Left colon (tissue), 2 donors: ENCODE measurements at regions not wholly inside any gene's neighbourhood (a gene's known extent, or its start where the extent isn't known, plus 50 kb on each side); places are given as distances from the start of the nearest gene placed in this dataset.

Experiments
- ATAC-seq: fragments of 200-7000 bp; cut with Tn5 transposase; one replicate; pipeline ENCODE4 v1.9.1; 2020; ENCODE audit warnings: mild to moderate bottlenecking, moderate library complexity
- DNase-seq, 2 donors: peaks; one replicate each; pipeline ENCODE4 v3.0.0-alpha.2; 2020
- intact Hi-C, 2 donors: fragments of 100-400 bp; cut with DNase I in 1 of 2; cut with micrococcal nuclease in 1 of 2; formaldehyde crosslinking; loops; one replicate each; pipeline versions ENCODE4 v1.11.2 to v1.14.0; 2022; cut with DNase I, micrococcal nuclease
- donor health status: DM: no; HTN: no; CAD: no.
- donor health status: DM: yes; HTN: yes; CAD: no.

DNA sequence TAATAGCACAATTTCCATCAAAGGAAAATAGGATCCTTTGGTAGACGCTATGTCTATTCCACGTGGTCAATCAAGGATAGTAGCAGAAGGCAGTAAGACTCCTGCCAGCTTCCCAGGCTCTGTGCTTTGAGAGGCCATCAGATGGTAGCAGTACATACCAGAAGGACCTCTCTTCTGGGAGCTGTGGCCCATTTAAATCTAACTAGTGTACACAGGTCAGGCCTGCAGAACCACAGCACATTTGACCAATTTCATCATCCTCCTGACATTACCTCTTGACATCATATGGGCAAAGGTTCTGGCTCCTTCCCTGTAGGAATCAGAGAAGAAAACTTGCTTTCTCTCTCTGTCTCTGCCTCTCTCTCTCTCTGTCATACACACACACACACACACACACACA, 229.6 kb upstream of the HTR2A start:
- ATAC-seq, result no peak
- DNase-seq, result no peak
- intact Hi-C loops, result no loop called here

DNA sequence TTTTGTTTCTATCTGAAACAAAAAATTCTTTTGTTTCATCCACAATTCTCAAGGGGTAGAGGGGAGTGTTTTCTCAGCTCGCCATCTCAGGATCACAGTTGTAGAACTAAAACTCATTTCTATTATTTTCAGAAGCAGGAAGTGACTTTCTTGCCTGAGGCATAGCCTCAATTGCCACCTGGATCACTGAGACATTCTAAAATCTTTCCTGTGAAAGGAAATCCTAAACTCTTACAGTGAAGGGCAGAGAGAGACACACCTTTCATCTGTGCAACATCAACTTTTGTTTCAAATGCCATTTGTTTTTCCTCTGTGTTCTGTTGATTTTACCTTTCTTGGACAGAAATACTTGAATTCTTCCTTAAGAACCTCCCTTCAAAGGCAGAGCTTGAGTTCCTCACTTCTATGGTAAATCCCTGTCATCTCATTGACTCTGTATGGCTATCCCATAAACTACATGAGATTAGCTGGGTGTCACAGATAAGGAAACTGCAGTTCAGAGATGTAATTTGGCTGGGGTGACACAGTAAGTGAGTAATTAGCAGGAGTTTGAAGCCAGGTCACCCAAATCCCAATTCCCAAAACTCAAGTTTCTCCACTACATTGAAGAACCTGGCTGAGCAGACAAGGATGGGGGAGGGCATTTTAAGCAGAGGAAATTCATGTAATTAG, 224.4 kb upstream of the HTR2A start:
- intact Hi-C loops, result no loop called here

DNA sequence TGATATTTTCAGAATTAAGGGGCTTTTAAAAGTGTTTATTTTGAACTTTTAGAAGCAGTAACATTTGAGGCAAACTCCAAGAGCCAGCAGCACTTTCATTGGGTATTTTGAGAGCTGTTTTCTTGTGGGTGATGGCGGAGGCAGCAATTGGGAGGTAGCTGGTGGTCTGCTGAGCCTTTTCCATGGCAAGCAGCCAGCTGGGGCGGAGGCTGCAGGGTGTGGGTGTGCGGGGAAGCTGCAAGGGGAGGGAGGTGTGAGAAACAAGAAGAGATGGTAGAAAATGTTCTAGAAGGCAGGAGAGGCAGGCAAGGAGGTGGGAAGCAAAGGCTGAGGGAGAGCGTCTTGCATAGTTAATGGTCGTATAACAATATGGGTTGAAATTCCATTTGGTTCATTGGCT, 223.4 kb upstream of the HTR2A start:
- no peak for DNase-seq
- intact Hi-C loops, result no loop called here
- ATAC-seq, result no peak

More for the DNA sequence above, 224.4 kb upstream of the HTR2A start:
- ATAC-seq, result no peak
- DNase-seq, result no peak

DNA sequence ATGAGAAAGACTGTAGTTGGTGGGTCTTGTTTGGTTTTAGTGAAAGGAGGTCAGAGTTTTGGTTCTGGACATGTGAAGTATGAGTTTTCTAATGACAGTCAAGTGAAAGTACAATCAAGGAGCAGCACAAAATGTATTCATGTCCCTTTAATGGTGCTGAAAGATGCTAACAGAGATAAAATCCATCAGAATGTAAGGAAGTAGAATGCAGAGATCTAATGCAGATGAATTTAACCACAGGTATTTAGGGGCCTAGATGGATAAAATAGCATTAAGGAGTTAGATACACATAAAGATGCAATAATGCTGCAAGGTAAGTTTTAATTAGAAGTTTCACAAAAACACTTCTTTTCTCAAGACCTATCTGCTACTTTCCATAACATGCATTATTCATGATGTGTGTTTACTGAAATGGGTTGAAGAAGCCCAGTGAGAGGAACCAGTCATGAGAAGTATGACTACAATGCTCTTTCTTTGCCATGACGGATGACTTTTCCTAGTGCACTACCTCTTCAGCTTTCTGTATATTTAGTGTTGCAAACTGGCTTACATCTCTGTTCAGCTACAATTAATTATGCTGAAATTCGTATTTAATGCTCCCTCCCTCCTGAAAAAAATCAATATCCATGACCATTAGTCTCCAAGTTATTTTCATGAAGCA, 222.9 kb upstream of the HTR2A start:
- intact Hi-C loops, result no loop called here
- DNase-seq (no peak), ATAC-seq (no peak)

DNA sequence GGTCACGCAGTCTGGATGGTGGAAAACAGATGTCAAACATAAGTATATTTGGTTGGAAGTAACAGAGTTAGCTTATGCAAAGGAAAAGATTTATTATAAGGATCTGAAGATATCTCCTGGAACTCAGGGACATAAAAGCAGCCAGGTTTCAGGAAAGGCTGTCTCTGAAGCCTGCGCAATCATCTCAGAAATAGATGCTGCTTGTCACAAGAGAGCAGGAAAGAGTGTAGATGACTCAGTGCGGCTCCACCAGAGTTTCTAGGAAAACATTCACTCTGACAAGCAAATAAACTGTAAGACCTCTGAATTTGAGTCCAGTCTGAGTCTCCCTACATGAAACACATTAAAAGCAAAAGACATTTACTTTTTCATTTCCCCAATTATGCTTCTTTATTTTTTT, 220.4 kb upstream of the HTR2A start:
- ATAC-seq (no peak), DNase-seq (no peak)
- intact Hi-C loops, result no loop called here

DNA sequence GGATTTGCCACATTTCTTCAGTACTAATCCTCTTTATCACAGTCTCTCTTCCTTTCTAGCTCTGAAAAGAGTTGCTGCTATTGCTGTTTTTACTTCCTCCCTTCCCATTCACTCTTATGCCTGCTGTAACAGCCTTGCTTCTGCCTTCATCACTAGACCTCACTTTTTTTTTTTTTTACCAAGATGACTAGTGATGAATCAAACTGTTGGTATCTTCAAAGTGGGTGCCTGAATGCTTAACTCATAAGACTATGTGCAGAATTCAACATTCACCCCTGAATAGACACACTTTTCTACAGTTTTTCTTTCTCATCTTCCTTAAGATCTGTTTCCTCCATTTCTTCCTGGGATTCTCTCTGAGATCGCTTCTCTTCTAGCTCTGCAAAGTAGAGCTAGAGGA, 217.2 kb upstream of the HTR2A start:
- intact Hi-C loops, result no loop called here
- ATAC-seq, result no peak
- DNase-seq, result no peak

DNA sequence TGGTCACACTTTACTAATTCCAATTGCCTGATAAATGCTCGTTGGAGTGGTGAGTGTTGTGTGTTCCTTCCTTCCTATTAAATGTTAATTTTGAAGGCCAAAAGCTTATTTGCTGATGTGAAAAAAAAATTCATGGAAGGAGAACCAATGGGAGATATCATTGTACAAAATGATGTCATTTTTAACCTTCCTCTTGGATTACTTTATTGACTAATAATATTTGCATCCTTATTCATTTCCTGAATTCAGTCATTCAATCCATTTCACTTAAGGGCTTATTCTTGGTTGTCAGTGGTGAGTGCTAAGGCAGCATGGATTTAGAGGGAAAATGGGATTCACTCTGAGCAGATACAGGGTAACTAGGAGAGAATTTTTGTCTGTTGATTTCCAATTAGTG, 216.0 kb upstream of the HTR2A start:
- ATAC-seq (no peak), DNase-seq (no peak)
- intact Hi-C loops, result no loop called here

DNA sequence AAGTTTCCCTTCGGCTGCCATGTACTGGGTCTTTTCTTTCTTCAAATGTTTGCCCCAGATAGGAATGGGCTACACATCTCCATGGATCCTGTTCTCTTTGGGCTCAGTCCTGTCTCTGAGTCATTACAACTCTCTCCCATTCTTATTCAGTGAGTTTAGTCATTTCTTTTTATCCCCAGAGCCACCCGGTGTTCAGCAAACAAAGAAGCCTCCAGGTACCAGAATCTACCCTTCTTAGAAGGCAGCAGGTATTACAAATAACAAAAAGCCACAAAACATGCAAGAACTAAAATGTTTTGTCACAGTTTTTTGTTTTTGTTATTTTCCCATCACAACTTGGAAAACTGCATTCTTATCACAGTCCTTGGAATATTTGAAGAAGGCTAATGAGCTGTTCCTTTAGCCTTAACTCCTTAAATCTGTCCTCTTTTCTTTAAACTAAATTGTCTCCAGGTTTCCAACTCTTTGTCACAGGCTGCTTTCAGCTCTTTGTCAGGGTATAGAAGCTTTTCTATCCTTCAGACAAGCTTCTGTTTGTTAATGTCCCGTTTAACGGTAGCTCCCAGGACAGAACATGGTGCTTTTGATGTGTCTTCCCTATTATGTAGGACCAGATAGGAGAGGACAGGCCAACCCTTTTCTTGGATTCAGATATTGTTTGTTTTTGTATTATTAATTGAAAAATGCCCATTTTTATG, 215.5 kb upstream of the HTR2A start:
- intact Hi-C loops, result no loop called here
- no peak for DNase-seq
- no peak for ATAC-seq

DNA sequence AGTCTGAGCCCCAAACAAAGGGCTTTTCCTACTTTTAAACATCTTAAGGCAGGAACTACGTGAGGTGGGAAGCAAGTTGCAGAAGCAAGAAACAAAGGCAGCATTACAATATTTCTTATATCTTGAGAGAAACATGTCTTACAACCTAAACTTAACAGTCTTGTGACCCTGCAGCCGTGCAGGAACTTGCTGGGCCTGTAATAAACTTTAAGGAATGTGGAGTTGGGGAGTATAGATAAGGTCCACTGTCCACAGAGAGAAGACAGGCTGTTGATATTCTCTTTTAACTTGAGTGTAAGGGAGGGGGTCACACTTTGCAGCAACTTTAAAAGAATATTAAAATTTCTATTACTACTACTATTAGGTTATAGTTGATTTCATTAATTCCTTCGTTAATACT, 214.6 kb upstream of the HTR2A start:
- no peak for DNase-seq
- no peak for ATAC-seq
- intact Hi-C loops, result no loop called here

DNA sequence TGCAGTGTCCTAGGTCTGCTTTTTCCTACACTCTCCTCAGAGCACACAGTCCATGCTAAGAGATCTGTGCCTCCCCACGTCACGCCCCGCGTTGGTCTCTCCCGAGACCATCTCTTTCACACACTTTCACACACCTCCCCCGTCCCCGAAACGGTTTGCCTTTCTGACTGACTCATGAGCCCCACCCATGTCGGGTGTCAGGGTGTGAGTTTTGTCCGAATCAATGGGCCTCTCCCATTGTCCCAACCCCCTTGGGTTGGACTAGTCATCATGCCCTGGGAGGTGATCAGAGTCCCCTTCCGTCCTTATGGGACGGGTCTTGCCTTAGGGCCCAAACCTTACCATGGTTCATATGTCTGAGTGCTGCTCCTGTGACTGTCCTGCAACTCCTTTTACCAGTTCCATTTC, 214.0 kb upstream of the HTR2A start:
- no peak for ATAC-seq
- no peak for DNase-seq

DNA sequence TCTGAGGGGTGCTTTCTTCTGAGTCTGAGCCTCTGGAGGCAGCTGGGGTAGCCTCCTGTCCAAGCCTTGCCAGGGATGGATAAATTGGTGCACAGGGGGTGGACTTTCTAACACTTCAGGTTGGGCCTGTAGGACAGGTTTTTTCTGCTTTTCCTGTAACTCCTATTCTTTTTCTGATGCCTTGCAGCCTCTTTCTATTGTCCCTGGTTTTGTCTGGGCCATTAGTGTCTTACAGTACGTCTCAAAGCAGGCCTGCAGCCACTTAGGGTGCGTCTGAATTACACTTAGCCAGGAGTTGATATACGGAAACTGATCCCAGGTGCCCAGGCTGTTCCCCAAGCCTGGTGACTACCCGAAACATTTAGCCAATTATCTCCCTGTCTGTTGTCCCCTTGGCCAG, 213.3 kb upstream of the HTR2A start:
- intact Hi-C loops, result no loop called here
- ATAC-seq (no peak), DNase-seq (no peak)

More for the DNA sequence above, 214.0 kb upstream of the HTR2A start:
- intact Hi-C loops, result no loop called here

DNA sequence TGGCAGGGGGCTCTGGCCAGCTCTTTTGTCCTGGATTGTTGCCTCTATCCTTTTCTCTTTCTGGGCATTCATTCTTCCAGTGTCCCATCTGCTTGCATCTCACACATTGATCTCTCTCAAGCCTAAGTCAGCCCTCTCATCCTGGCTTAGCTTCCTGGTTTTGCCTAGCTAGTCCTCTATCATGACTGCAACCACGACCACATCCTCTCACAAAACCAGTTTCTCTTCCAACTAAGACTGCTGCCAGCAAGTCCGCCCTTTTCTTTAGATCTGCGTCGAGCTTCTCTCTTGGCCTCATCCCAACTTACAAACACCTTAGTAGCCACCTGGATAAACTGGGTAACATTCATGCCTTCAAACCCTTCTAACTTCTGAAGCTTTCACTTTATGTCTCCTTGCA, 212.2 kb upstream of the HTR2A start:
- intact Hi-C loops, result no loop called here
- DNase-seq, result no peak
- ATAC-seq, result no peak

DNA sequence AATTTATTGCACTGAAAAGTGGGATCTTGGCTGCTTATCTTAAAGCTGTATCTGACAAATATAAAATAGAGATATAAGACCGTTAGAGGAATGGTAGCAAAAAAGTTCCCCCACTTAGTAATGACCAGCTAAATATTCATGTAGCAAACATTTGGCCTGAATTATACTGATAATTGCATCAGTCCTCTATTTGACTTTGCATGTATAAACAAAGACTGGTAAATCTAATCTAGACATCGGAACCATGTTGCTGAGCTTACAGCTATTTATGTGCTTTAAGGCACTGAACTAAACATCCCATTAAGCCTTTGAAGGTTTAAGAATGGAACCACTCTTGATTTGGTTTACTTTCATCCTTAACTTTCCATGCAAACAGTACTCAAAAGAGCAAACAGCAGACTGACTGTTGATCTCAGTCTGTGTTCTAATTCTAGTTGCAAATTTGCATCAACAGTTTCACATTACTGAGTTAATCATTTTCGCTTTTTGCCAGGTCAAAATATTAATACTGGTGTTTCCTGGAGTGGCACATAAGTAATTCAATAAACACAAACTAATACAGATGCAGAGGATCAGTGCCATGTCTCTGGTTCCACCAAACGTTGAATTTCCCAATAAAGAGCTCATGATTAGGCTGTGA, 203.5 kb upstream of the HTR2A start:
- no peak for ATAC-seq
- DNase-seq, result no peak
- intact Hi-C loops, result no loop called here

DNA sequence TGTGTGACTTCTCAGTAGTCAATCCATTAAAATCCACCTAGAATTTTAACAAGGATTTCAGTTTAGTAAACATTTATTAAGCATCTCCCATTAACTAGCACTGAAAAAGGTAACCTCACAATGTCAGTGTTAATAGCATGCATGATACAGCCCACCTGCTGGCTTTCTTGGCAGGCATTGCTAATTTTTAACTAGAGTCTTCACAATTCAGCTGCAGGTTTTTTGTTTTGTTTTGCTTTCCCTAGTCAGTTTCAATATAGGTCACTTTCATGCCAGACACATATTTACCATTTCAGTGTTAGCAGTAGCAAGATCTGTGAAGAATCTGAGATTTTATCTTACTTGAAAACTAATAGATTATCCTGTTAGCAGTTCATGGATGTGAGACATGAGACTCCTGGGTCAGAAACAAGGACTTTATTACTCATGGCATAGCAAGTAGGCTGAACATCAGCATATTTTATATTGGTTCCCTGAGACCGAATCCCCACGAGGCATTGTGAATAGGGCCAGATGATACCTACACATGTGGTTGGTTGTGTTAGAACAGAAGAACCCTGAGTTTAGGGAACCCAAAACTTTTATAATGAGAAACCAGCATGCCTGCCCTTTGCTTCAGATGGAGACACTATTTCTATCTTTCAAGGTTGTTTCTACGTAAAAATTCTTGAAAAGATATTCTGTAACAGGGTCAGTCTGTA, 198.0 kb upstream of the HTR2A start:
- ATAC-seq, result no peak
- no peak for DNase-seq
- intact Hi-C loops, result no loop called here

DNA sequence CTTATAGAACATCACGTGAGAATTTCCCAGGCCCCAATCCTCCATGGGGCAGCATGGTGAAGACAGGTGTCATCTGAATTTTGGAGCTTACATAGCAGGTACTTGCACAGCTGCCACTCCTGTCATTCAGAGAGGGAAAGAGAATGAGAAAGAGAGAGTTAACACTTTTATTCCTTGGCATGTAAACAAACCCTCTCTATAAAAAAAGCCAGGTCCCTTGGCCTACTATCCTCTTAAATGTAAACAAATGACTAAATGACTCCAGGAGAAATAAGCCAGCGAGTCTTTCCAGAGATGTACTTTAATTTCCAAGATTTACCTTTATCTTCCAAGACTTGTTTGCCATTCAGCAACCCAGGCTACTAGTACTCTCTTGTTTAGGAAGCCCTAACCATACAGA, 195.3 kb upstream of the HTR2A start:
- ATAC-seq (no peak), DNase-seq (no peak)
- intact Hi-C loops, result no loop called here

DNA sequence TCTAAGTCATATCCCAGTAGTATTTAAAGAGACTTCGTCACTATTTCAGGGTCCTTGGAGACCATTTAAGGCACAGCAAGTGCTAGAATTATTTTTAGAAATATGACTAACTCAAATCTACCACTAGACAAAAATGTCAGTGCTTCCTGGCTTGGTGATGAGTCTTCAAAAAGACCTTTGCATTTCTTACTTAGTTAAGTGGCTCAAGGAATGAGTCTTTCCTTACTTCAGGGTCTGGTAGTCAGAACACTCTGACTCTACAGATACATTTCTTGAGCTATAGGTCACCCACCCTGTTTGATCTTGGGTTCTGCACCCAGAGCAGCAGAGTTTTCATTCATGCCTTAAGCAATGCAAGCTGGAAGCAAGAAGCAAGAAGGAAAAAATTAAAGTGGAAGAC, 191.0 kb upstream of the HTR2A start:
- ATAC-seq, result no peak
- intact Hi-C loops, result no loop called here
- DNase-seq, result no peak

DNA sequence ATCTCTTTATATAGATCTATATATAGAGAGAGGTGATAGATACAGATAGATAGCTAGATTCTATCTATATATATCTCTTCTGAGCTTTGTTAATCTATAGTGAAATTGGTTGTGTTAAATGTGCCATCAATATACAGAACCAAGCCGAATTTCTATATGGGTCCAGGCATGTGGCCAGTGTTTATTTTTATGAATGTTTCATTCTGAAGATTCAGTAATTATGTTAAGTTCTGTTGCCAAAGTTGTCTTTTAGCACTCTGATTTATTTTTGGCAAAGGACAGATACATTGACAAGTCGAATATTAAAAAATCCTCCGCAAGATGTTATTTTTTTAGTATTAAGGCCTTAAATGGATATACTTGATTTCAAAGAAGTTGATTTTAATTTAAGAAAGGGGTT, 190.4 kb upstream of the HTR2A start:
- intact Hi-C loops, result no loop called here
- no peak for DNase-seq
- no peak for ATAC-seq

DNA sequence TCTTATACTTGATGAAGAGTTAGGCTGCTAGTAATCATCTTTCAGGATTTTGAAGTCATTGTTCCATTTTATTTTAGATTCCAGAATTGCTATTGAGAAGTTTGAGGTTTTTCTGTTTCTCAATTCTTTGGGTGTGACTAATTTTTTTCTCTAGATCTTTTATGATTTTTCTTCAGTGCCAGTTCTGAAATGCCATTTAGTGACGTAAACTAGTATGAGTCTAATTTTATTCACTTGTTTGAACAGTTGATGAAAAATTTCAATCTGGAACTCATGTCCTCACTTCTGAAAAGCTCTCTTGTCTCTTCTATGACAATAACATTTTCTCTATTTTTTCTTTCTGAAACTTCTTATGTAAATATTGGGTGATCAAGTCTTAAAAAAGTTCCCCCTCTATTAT, 188.5 kb upstream of the HTR2A start:
- DNase-seq (no peak), ATAC-seq (no peak)
- intact Hi-C loops, result no loop called here

DNA sequence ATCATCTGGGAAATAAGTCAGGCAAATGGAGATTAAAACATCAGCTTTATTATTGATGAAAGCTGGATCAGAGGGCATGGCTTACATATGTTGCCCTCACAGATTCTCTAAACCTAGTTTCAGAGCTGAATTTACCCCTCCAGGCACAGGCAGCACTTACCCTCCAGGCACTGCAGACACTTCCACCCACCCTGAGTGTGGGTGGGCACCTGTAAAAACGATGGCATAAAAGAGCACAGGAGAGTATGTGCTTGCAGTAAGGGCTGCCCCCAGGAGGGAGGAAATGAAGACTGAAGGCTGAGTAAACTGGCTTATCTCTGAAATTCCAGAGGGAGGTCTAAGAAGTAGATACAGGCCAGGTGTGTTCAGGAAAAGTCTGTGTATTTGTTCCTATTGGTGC, 185.0 kb upstream of the HTR2A start:
- DNase-seq (no peak), ATAC-seq (no peak)
- intact Hi-C loops, result no loop called here

DNA sequence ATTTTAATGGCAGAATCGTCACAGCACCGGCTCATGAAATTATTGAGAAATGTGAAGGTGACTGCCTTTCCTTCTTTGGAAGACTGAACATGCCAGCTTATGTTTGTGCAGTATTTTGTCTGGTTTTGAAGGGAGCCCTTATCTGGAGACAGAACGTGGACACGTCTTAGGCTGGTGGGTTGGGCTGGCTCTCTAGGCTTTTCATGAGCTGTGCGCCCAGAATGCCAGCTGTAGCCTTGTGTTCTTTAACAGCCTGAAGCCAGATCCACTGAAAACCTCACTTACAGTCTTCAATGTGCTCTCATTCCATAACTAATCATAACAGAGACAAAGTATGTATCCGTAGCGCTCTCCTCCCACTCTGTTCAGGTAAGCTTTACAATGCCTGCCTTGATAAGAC, 184.4 kb upstream of the HTR2A start:
- ATAC-seq (no peak), DNase-seq (no peak)
- intact Hi-C loops, result no loop called here
